ENCODE measurements at regions not wholly inside any gene's neighbourhood (a gene's known extent, or its start where the extent isn't known, plus 50 kb on each side); places are given as distances from the start of the nearest gene placed in this dataset.
A peak's percentile ranks its signal among the peaks of the same experiment; 100 is the strongest.

DNA sequence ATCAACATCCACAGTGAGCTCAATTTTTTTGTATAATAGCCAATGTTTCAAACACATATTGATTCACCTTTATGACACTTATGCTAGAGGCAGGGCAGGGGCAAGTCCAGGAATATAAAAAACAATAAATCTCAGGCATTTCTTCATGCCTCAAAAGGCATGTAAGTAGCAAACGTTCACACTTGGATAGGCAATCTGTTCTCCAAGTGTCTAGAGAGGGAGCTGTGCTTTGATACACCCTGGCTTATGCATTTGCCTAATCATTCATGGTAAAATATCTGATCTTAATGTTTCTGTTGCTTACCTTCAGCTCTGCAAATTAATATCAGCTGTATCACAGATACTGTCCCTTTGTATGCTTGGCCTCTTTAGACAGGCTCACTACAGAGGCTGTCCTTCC lies 464.5 kb upstream of the SETBP1 start:
- H3K27me3 Mint-ChIP-seq (ENCODE audit: insufficient read depth, low read depth), result no peaks in the 10 kb centered on the region
- no peak overlapping the region for H3K4me3 ChIP-seq
- no peak for TF ChIP-seq EZH2 (IDR thresholded peaks at IDR 0.05)
- TF ChIP-seq EZH2phosphoT487 (IDR thresholded peaks at IDR 0.05), result no peak
- no peak for TF ChIP-seq CTCF (IDR thresholded peaks at IDR 0.05)

GRCh38 chr18:44227501-44227900 lies 453.2 kb upstream of the SETBP1 start:
- H3K36me3 Mint-ChIP-seq, result no peaks in the 10 kb centered on the region

More for the DNA sequence above, 464.5 kb upstream of the SETBP1 start:
- Histone ChIP-seq H3K4me2 (no peak overlapping the region), H3K9ac (no peak overlapping the region), H2AFZ (replicated peaks) (no peak overlapping the region), H3K27ac (no peak overlapping the region), H3F3A (ENCODE audit: low read depth) (no peaks in the 10 kb centered on the region), H3K36me3 (no peaks in the 10 kb centered on the region), H3K79me2 (ENCODE audit: low read depth) (no peaks in the 10 kb centered on the region), H3K9me3 (ENCODE audit: low read depth) (no peaks in the 10 kb centered on the region), H3K27me3 (no peaks in the 10 kb centered on the region), H4K20me1 (ENCODE audit: low read depth) (no peaks in the 10 kb centered on the region), H3K4me1 (no peaks in the 10 kb centered on the region)
- H3K9me3 Mint-ChIP-seq, result peaks cover 3% of the 10 kb centered on the region
- H3K4me1 Mint-ChIP-seq, result no peaks in the 10 kb centered on the region
- no peak overlapping the region for H3K4me3 Mint-ChIP-seq
- no peak for DNase-seq (ENCODE audit: low spot score)
- H3K36me3 Mint-ChIP-seq, result no peaks in the 10 kb centered on the region
- no peak overlapping the region for H3K27ac Mint-ChIP-seq

GRCh38 chr18:44229693-44230108 lies 451.0 kb upstream of the SETBP1 start:
- Histone ChIP-seq H3F3A (ENCODE audit: low read depth) (no peaks in the 10 kb centered on the region), H3K36me3 (no peaks in the 10 kb centered on the region), H3K27me3 (no peaks in the 10 kb centered on the region), H3K4me2 (no peak overlapping the region), H3K27ac (no peak overlapping the region), H3K4me3 (no peak overlapping the region), H3K4me1 (no peaks in the 10 kb centered on the region), H3K9me3 (ENCODE audit: low read depth) (no peaks in the 10 kb centered on the region), H4K20me1 (ENCODE audit: low read depth) (no peaks in the 10 kb centered on the region), H2AFZ (replicated peaks) (peak overlapping the region; percentile 73), H3K79me2 (ENCODE audit: low read depth) (no peaks in the 10 kb centered on the region), H3K9ac (no peak overlapping the region)
- no peaks in the 10 kb centered on the region for H3K9me3 Mint-ChIP-seq
- H3K36me3 Mint-ChIP-seq, result no peaks in the 10 kb centered on the region
- peaks cover 2% of the 10 kb centered on the region for H3K27me3 Mint-ChIP-seq (ENCODE audit: insufficient read depth, low read depth)
- H3K4me3 Mint-ChIP-seq, result no peak overlapping the region
- no peak for TF ChIP-seq EZH2 (IDR thresholded peaks at IDR 0.05)
- TF ChIP-seq EZH2phosphoT487 (IDR thresholded peaks at IDR 0.05), result no peak
- no peak for TF ChIP-seq CTCF (IDR thresholded peaks at IDR 0.05)
- no peak for DNase-seq (ENCODE audit: low spot score)
- no peaks in the 10 kb centered on the region for H3K4me1 Mint-ChIP-seq
- no peak overlapping the region for H3K27ac Mint-ChIP-seq

More at GRCh38 chr18:44227501-44227900, 453.2 kb upstream of the SETBP1 start:
- no peaks in the 10 kb centered on the region for H3K79me2 ChIP-seq (ENCODE audit: low read depth)
- Mint-ChIP-seq H3K27ac (no peak overlapping the region), H3K4me3 (no peak overlapping the region), H3K9me3 (no peaks in the 10 kb centered on the region), H3K27me3 (ENCODE audit: insufficient read depth, low read depth) (peaks cover 2% of the 10 kb centered on the region), H3K4me1 (no peaks in the 10 kb centered on the region)
- H3K9me3 ChIP-seq (ENCODE audit: low read depth), result no peaks in the 10 kb centered on the region
- H3K4me2 ChIP-seq, result no peak overlapping the region
- no peaks in the 10 kb centered on the region for H3K27me3 ChIP-seq
- DNase-seq (ENCODE audit: low spot score), result no peak
- no peak overlapping the region for H3K4me3 ChIP-seq
- H3K4me1 ChIP-seq, result no peaks in the 10 kb centered on the region
- no peak for TF ChIP-seq CTCF (IDR thresholded peaks at IDR 0.05)
- no peak for TF ChIP-seq EZH2 (IDR thresholded peaks at IDR 0.05)
- TF ChIP-seq EZH2phosphoT487 (IDR thresholded peaks at IDR 0.05), result no peak
- H2AFZ ChIP-seq (replicated peaks), result no peak overlapping the region
- H3K36me3 ChIP-seq, result no peaks in the 10 kb centered on the region
- no peak overlapping the region for H3K9ac ChIP-seq
- H3K27ac ChIP-seq, result no peak overlapping the region
- H4K20me1 ChIP-seq (ENCODE audit: low read depth), result no peaks in the 10 kb centered on the region
- no peaks in the 10 kb centered on the region for H3F3A ChIP-seq (ENCODE audit: low read depth)

Data from neural progenitor cell (in vitro differentiated cells).